GM12878 (cell line): ENCODE measurements at regions not wholly inside any gene's neighbourhood (a gene's known extent, or its start where the extent isn't known, plus 50 kb on each side); places are given as distances from the start of the nearest gene placed in this dataset.

ENCODE experiments used
- ATAC-seq: fragments of 200-7000 bp; cut with Tn5 transposase; 3 replicates; pipeline ENCODE4 v1.9.1; 2020; ENCODE audit warnings: mild to moderate bottlenecking, moderate library complexity
- BruUV-seq: library from RNA; stranded (reverse); fragments of 400-500 nt; replicated peaks from 2 replicates; lab custom pipeline; 2021; lab: Mats Ljungman, UMichigan
- CTCF ChIA-PET: fragments of 300-600 bp; sonication (Branson Sonifier 250); formaldehyde crosslinking; extraction: SDS; loops from one replicate; lab custom pipeline; 2021; ENCODE audit warnings: inconsistent platforms; lab: Yijun Ruan, JAX
- POLR2A ChIA-PET: fragments of 350-600 bp; formaldehyde crosslinking; extraction: SDS; loops from one replicate; lab custom pipeline; 2021; ENCODE audit warnings: inconsistent platforms; lab: Charles Lee
- RAD21 ChIA-PET: fragments of 300-600 bp; sonication (Branson Sonifier 250); formaldehyde crosslinking; loops from one replicate; lab custom pipeline; 2023; ENCODE audit warnings: antibody characterized with exemption; ENCODE audit not compliant: unreplicated experiment; lab: Charles Lee
- SMC1A ChIA-PET: fragments of 300-600 bp; sonication (Branson Sonifier 250); formaldehyde crosslinking; loops from one replicate; lab custom pipeline; 2023; ENCODE audit not compliant: unreplicated experiment, uncharacterized antibody; lab: Charles Lee
- DNase-seq: peaks from one replicate; pipeline ENCODE4 v3.0.0-alpha.2; 2011; ENCODE audit warnings: low read depth, low spot score
- FAIRE-seq: peaks from 3 replicates; lab custom pipeline; 2011; peaks lifted over from hg19 to GRCh38; lab: Jason Lieb, UNC
- H2AFZ ChIP-seq: 2 replicates; pipeline ENCODE4 v1.6.0; 2011; ENCODE audit warnings: low read depth, low read length, control low read depth; ENCODE audit not compliant: control insufficient read depth
- H3K27ac ChIP-seq: 2 replicates; pipeline ENCODE4 v1.5.1; 2011; ENCODE audit warnings: control low read depth; ENCODE audit not compliant: control insufficient read depth, insufficient read depth
- H3K27me3 ChIP-seq, 2 experiments: replicated peaks in 1 of 2; 2 replicates each; pipeline versions ENCODE4 v1.6.0 to v1.6.1; 2011; ENCODE audit warnings: low read length in 1 of 2; ENCODE audit not compliant: control insufficient read depth in 2 of 2, insufficient read depth in 2 of 2
- H3K36me3 ChIP-seq, 2 experiments: 2 replicates each; pipeline ENCODE4 v1.5.1; 2011; ENCODE audit warnings: low read length in 1 of 2; ENCODE audit not compliant: control insufficient read depth in 2 of 2, insufficient read depth in 2 of 2
- H3K4me1 ChIP-seq: 2 replicates; pipeline ENCODE4 v1.6.1; 2011; ENCODE audit warnings: mild to moderate bottlenecking, low read length, moderate library complexity, mixed read lengths; ENCODE audit not compliant: control insufficient read depth, insufficient read depth
- H3K4me2 ChIP-seq: 2 replicates; pipeline ENCODE4 v1.6.0; 2011; ENCODE audit warnings: control low read depth; ENCODE audit not compliant: control insufficient read depth, insufficient read depth
- H3K4me3 ChIP-seq: fragments of 200-600 bp; sonication (generic); 2 replicates; pipeline ENCODE4 v1.5.1; 2016
- H3K79me2 ChIP-seq: 2 replicates; pipeline ENCODE4 v1.6.0; 2011; ENCODE audit warnings: low read length; ENCODE audit not compliant: control insufficient read depth, insufficient read depth
- H3K9ac ChIP-seq: 2 replicates; pipeline ENCODE4 v1.8.0; 2011; ENCODE audit warnings: low read length, control low read depth, mixed read lengths; ENCODE audit not compliant: control insufficient read depth, insufficient read depth
- H3K9me3 ChIP-seq: replicated peaks from 3 replicates; pipeline ENCODE4 v1.5.1; 2011; ENCODE audit warnings: mild to moderate bottlenecking, low read length; ENCODE audit not compliant: control insufficient read depth, insufficient read depth
- H4K20me1 ChIP-seq: 2 replicates; pipeline ENCODE4 v1.6.0; 2011; ENCODE audit not compliant: control insufficient read depth, insufficient read depth
- ASH2L ChIP-seq: fragments of 300-600, 200-600 bp; sonication (generic); IDR thresholded peaks from 2 replicates; pipeline ENCODE4 v1.6.1; 2017; ENCODE audit warnings: low read depth, mild to moderate bottlenecking, borderline replicate concordance
- BCL3 ChIP-seq: IDR thresholded peaks from 2 replicates; pipeline ENCODE4 v1.6.1; 2011; ENCODE audit warnings: borderline replicate concordance, low read depth, mild to moderate bottlenecking, moderate library complexity, low read length; ENCODE audit not compliant: insufficient read depth, poor library complexity, severe bottlenecking
- CBFB ChIP-seq: IDR thresholded peaks from 2 replicates; pipeline ENCODE4 v1.6.1; 2016; ENCODE audit warnings: antibody characterized with exemption, low read depth
- CHD1 ChIP-seq: IDR thresholded peaks from 2 replicates; pipeline ENCODE4 v1.6.1; 2012; ENCODE audit warnings: low read depth, low read length, improper control_type of control experiment
- HDGF ChIP-seq: fragments of 450-650 bp; IDR thresholded peaks from 2 replicates; pipeline ENCODE4 v1.6.1; 2016; ENCODE audit warnings: antibody characterized with exemption
- IKZF2 ChIP-seq, 2 experiments: fragments of 450-650 bp; IDR thresholded peaks; 2 replicates each; pipeline ENCODE4 v1.6.1; 2017; ENCODE audit warnings: mild to moderate bottlenecking in 2 of 2, moderate library complexity in 2 of 2
- NFYB ChIP-seq: IDR thresholded peaks from 2 replicates; pipeline ENCODE4 v1.6.1; 2011; ENCODE audit warnings: low read depth, mild to moderate bottlenecking, low read length, improper control_type of control experiment, moderate library complexity; ENCODE audit not compliant: insufficient read depth
- NR2C1 ChIP-seq: fragments of 450-650 bp; IDR thresholded peaks from 2 replicates; pipeline ENCODE4 v1.6.1; 2017; ENCODE audit warnings: antibody characterized with exemption, mild to moderate bottlenecking, moderate library complexity
- NRF1 ChIP-seq: conservative IDR thresholded peaks from 2 replicates; pipeline ENCODE4 v1.6.1; 2011; ENCODE audit warnings: mild to moderate bottlenecking, low read depth, low read length, improper control_type of control experiment
- PAX5 ChIP-seq: IDR thresholded peaks from 2 replicates; pipeline ENCODE4 v1.6.1; 2011; ENCODE audit warnings: low read depth, low read length, borderline replicate concordance
- PAX8 ChIP-seq: fragments of 450-650 bp; IDR thresholded peaks from 2 replicates; pipeline ENCODE4 v1.6.1; 2017; ENCODE audit warnings: mild to moderate bottlenecking, moderate library complexity
- RBBP5 ChIP-seq: fragments of 200-600 bp; sonication (generic); conservative IDR thresholded peaks from 2 replicates; pipeline ENCODE4 v1.6.1; 2016
- RCOR1 ChIP-seq: conservative IDR thresholded peaks from 2 replicates; pipeline ENCODE4 v1.6.1; 2012; ENCODE audit warnings: low read depth, low read length, improper control_type of control experiment
- SKIL ChIP-seq: fragments of 450-650 bp; IDR thresholded peaks from 2 replicates; pipeline ENCODE4 v1.6.1; 2017; ENCODE audit warnings: mild to moderate bottlenecking, low read depth, inconsistent platforms; ENCODE audit not compliant: poor library complexity, severe bottlenecking
- TAF1 ChIP-seq: IDR thresholded peaks from 2 replicates; pipeline ENCODE4 v1.6.1; 2011; ENCODE audit warnings: mild to moderate bottlenecking, low read depth, low read length, borderline replicate concordance
- USF2 ChIP-seq: IDR thresholded peaks from 2 replicates; pipeline ENCODE4 v1.6.1; 2011; ENCODE audit warnings: low read depth, low read length, improper control_type of control experiment, borderline replicate concordance
- YBX1 ChIP-seq: fragments of 450-650 bp; IDR thresholded peaks from 2 replicates; pipeline ENCODE4 v1.6.1; 2016; ENCODE audit warnings: antibody characterized with exemption
- ZNF207 ChIP-seq: fragments of 450-650 bp; IDR thresholded peaks from 2 replicates; pipeline ENCODE4 v1.6.1; 2014; ENCODE audit warnings: antibody characterized with exemption, mild to moderate bottlenecking, borderline replicate concordance
- ZNF274 ChIP-seq: IDR thresholded peaks from one replicate; pipeline ENCODE4 v1.8.0; 2011; ENCODE audit not compliant: insufficient read length, insufficient read depth
- WGBS: methylation state at CpG from one replicate; pipeline ENCODE4 v1.1.6; 2016; ENCODE audit warnings: low lambda C conversion rate; ENCODE audit not compliant: insufficient replicate concordance, insufficient coverage; ENCODE audit errors: missing lambda C conversion rate; 5-methylcytosine and 5-hydroxymethylcytosine counted together
- in situ Hi-C: fragments of 300-500 bp; cut with MboI; formaldehyde crosslinking; loops from 9 replicates; pipeline ENCODE4 v1.14.3; 2018; ENCODE audit warnings: mixed read lengths
- intact Hi-C: fragments of 100-400 bp; cut with micrococcal nuclease; formaldehyde crosslinking; loops from one replicate; pipeline ENCODE4 v1.14.2; 2022; ENCODE audit not compliant: unreplicated experiment

GRCh38 chr7:17512181-17512675 lies 213.8 kb downstream of the AHR start:
- H3K4me2 ChIP-seq, result no peak overlapping the region
- H3K9me3 ChIP-seq, result no peaks in the 10 kb centered on the region
- in situ Hi-C loops (no loop called here), intact Hi-C loops (no loop called here)
- H4K20me1 ChIP-seq, result no peaks in the 10 kb centered on the region
- H3K9ac ChIP-seq, result no peak overlapping the region
- no peak overlapping the region for H3K4me3 ChIP-seq
- BruUV-seq, result no TSS peak
- no peak overlapping the region for H3K27ac ChIP-seq
- ATAC-seq, result no peak
- no peak for DNase-seq
- no peaks in the 10 kb centered on the region for H3K4me1 ChIP-seq
- no peak for TF ChIP-seq RCOR1
- TF ChIP-seq NRF1, result no peak
- TF ChIP-seq PAX8, result no peak
- no peak for TF ChIP-seq SKIL
- TF ChIP-seq YBX1, result no peak
- TF ChIP-seq ASH2L, result no peak
- no peak for TF ChIP-seq ZNF274
- no peak for TF ChIP-seq CBFB
- no peak for TF ChIP-seq USF2
- no peak for TF ChIP-seq ZNF207
- no peak for TF ChIP-seq HDGF
- TF ChIP-seq CHD1, result no peak
- TF ChIP-seq IKZF2 (IDR thresholded peaks at IDR 0.05), result no peak
- TF ChIP-seq PAX5, result no peak
- no peak for TF ChIP-seq NR2C1
- TF ChIP-seq BCL3, result no peak
- no peak for TF ChIP-seq RBBP5
- TF ChIP-seq NFYB, result no peak
- TF ChIP-seq TAF1, result no peak
- RAD21 ChIA-PET, result interaction anchor here (0.8 kb wide), 1 partner anchor 23 kb away, joined by 3 read pairs; no protein-coding TSS in a partner anchor
- 75% methylated on average over 2 of the region's 2 CpGs for WGBS
- SMC1A ChIA-PET, result interaction anchor here (0.9 to 3.3 kb wide), 6 partner anchors 11 to 105 kb away, joined by 3 to 24 read pairs (median 3); no protein-coding TSS in a partner anchor
- no peak for FAIRE-seq
- H3K27me3 ChIP-seq, result no peaks in the 10 kb centered on the region
- CTCF ChIA-PET, result interaction anchor here (1.6 kb wide), 1 partner anchor 37 kb away, joined by 5 read pairs; no protein-coding TSS in a partner anchor
- no peaks in the 10 kb centered on the region for H3K79me2 ChIP-seq
- POLR2A ChIA-PET, result no interaction called here
- no peaks in the 10 kb centered on the region for H3K36me3 ChIP-seq
- H2AFZ ChIP-seq, result no peak overlapping the region
